Smooth muscle cell (in vitro differentiated cells): ENCODE measurements at regions not wholly inside any gene's neighbourhood (a gene's known extent, or its start where the extent isn't known, plus 50 kb on each side); places are given as distances from the start of the nearest gene placed in this dataset.

Experiments used
- DNase-seq: peaks from one replicate; lab custom pipeline; 2025; ENCODE audit not compliant: unreplicated experiment; lab: John Stamatoyannopoulos, UW
- H2AFZ ChIP-seq: fragments of 200-600 bp; sonication (generic); 2 replicates; pipeline ENCODE4 v1.6.0; 2016; ENCODE audit warnings: antibody characterized with exemption, low read depth, mild to moderate bottlenecking
- H3F3A ChIP-seq: fragments of 200-600 bp; sonication (generic); 2 replicates; pipeline ENCODE4 v1.6.0; 2017; ENCODE audit warnings: antibody characterized with exemption, low read depth
- H3K27ac ChIP-seq: fragments of 200-600 bp; sonication (generic); 2 replicates; pipeline ENCODE4 v1.5.1; 2016; ENCODE audit warnings: low read depth, mild to moderate bottlenecking
- H3K27me3 ChIP-seq: fragments of 200-600 bp; sonication (generic); 2 replicates; pipeline ENCODE4 v1.6.1; 2016; ENCODE audit warnings: low read depth, mild to moderate bottlenecking
- H3K36me3 ChIP-seq: fragments of 200-600 bp; sonication (generic); 2 replicates; pipeline ENCODE4 v1.5.1; 2016; ENCODE audit warnings: low read depth
- H3K4me1 ChIP-seq: fragments of 200-600 bp; sonication (generic); 2 replicates; pipeline ENCODE4 v1.5.1; 2016; ENCODE audit warnings: low read depth
- H3K4me2 ChIP-seq: fragments of 200-600 bp; sonication (generic); 2 replicates; pipeline ENCODE4 v1.6.0; 2016; ENCODE audit warnings: mild to moderate bottlenecking
- H3K4me3 ChIP-seq: fragments of 200-600 bp; sonication (generic); 2 replicates; pipeline ENCODE4 v1.5.1; 2016; ENCODE audit warnings: mild to moderate bottlenecking
- H3K79me2 ChIP-seq: fragments of 200-600 bp; sonication (generic); 2 replicates; pipeline ENCODE4 v1.6.0; 2016; ENCODE audit warnings: low read depth, mild to moderate bottlenecking
- H3K9ac ChIP-seq: fragments of 200-600 bp; sonication (generic); 2 replicates; pipeline ENCODE4 v1.6.0; 2016; ENCODE audit warnings: low read depth
- H3K9me3 ChIP-seq: fragments of 200-600 bp; sonication (generic); replicated peaks from 2 replicates; pipeline ENCODE4 v1.5.1; 2016; ENCODE audit warnings: low read depth
- H4K20me1 ChIP-seq: fragments of 200-600 bp; sonication (generic); 2 replicates; pipeline ENCODE4 v1.6.0; 2016; ENCODE audit warnings: low read depth
- WGBS: methylation state at CpG from one replicate; pipeline ENCODE4 v1.1.7; 2016; ENCODE audit warnings: low lambda C conversion rate; 5-methylcytosine and 5-hydroxymethylcytosine counted together
- TF ChIP-seq, protein P1 (sequence below): fragments of 200-600 bp; sonication (generic); IDR thresholded peaks from 2 replicates; pipeline ENCODE4 v1.5.1; 2017; ENCODE audit warnings: borderline replicate concordance, mild to moderate bottlenecking, antibody characterized with exemption; ENCODE audit not compliant: insufficient read depth, poor library complexity, severe bottlenecking

DNA sequence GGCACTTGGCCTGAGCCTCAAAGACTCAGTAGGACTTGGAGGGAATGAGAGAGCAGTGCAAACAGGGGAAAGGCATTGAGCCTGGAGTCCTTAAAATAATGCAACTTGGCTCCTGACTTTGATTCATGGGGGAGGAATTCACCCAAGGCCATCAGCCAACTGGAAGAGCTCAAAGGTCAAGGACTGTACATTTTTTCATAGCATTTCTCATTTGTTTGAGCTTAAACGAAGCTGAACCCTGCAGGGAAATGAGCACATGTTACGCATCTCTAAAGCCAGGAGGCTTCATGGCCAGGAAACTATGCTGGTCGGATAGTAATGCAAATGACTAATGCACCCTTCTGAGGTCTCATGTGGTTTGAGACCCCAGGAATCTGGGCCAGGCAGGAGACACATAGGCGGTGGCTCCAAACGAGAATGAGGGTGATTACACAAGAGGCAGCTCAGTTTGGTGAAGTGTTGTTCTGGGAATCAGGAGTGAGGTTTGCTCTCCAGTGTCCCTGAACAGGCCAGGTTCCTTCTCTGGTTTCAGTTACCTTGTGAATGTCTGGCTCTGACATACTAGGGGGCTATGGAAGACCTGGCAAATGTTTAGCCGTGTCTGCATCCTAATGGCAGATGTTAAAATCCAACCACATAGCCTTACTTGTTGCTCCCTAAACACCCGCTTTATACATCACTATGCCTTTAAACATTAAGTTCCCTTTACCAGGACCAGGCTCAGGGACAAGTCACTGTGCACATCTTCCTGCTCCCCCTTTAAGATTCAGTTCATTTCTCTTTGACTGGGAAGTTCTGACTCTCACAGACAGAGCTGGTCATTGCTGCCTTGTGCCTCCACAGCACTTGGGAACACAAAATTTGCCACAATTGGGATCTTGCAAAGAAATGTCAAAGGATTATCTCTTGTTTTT lies 503.9 kb upstream of the USP24 start:
- Histone ChIP-seq H3K27me3 (no peaks in the 10 kb centered on the region), H3F3A (peaks cover 42% of the 10 kb centered on the region), H3K36me3 (no peaks in the 10 kb centered on the region), H3K9ac (peak overlapping the region; percentile 49), H3K4me1 (peaks cover 34% of the 10 kb centered on the region), H2AFZ (no peak overlapping the region), H3K27ac (peak overlapping the region; percentile 90), H4K20me1 (no peaks in the 10 kb centered on the region), H3K4me3 (no peak overlapping the region), H3K9me3 (no peaks in the 10 kb centered on the region), H3K4me2 (peak overlapping the region; percentile 61), H3K79me2 (no peaks in the 10 kb centered on the region)
- no peak for DNase-seq
- TF ChIP-seq, protein P1, sequence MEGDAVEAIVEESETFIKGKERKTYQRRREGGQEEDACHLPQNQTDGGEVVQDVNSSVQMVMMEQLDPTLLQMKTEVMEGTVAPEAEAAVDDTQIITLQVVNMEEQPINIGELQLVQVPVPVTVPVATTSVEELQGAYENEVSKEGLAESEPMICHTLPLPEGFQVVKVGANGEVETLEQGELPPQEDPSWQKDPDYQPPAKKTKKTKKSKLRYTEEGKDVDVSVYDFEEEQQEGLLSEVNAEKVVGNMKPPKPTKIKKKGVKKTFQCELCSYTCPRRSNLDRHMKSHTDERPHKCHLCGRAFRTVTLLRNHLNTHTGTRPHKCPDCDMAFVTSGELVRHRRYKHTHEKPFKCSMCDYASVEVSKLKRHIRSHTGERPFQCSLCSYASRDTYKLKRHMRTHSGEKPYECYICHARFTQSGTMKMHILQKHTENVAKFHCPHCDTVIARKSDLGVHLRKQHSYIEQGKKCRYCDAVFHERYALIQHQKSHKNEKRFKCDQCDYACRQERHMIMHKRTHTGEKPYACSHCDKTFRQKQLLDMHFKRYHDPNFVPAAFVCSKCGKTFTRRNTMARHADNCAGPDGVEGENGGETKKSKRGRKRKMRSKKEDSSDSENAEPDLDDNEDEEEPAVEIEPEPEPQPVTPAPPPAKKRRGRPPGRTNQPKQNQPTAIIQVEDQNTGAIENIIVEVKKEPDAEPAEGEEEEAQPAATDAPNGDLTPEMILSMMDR = no peak
- WGBS = 13% methylated on average over 7 of the region's 7 CpGs

DNA sequence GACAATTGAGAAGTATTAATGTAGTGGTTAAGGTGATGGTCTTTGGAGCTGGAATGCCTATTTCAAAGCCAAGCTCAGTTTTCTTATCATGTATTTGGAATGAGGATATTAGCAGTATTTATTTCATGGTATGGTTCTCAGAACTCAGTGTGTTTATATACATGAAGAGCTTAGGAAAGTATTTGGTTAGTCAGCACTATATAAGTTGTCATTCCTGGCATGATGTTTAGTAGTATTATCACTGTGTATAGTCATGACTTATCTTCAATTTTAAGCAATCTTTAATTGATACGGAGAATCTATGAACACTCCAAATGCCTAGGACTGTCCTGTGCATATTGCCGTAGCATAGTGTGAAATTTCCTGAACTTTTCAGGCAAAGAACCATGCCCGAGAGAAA lies 501.9 kb upstream of the USP24 start:
- Histone ChIP-seq H3K79me2 (no peaks in the 10 kb centered on the region), H3K36me3 (no peaks in the 10 kb centered on the region), H3K4me2 (peak overlapping the region; percentile 61), H2AFZ (no peak overlapping the region), H3F3A (peaks cover 45% of the 10 kb centered on the region), H4K20me1 (no peaks in the 10 kb centered on the region), H3K4me1 (peaks cover 34% of the 10 kb centered on the region), H3K27me3 (no peaks in the 10 kb centered on the region), H3K9me3 (no peaks in the 10 kb centered on the region), H3K27ac (peak overlapping the region; percentile 90), H3K4me3 (no peak overlapping the region), H3K9ac (peak overlapping the region; percentile 6)
- WGBS = 28% methylated on average over 3 of the region's 3 CpGs
- no peak for DNase-seq
- TF ChIP-seq, protein P1 = no peak

DNA sequence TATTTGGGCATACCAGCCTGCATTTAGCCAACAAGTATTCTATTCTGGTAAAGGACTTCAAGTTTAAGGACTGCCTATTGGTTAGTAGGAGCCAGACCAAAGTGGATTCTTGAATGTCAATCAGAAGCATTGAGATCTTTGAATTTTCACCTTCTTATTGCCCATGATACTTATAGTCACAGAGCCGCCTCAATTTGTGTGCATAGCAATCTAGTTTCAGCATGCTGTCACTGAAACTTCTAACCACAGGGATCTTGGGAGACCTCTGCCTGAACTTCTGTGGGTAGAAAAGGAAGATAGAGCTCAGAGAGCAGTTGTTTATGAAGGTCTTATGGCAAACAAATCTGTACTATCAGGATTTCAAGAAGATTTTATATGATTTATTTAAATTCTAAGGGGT lies 501.4 kb upstream of the USP24 start:
- 3% methylated on average over 1 of the region's 1 CpG for WGBS
- H3K9me3 ChIP-seq = no peaks in the 10 kb centered on the region
- H4K20me1 ChIP-seq = no peaks in the 10 kb centered on the region
- peak overlapping the region; percentile 61 for H3K4me2 ChIP-seq
- DNase-seq = no peak
- H3F3A ChIP-seq = peaks cover 47% of the 10 kb centered on the region
- no peak overlapping the region for H2AFZ ChIP-seq
- H3K4me3 ChIP-seq = no peak overlapping the region
- peak overlapping the region; percentile 90 for H3K27ac ChIP-seq
- no peaks in the 10 kb centered on the region for H3K27me3 ChIP-seq
- H3K9ac ChIP-seq = peak overlapping the region; percentile 6
- H3K36me3 ChIP-seq = no peaks in the 10 kb centered on the region
- peaks cover 34% of the 10 kb centered on the region for H3K4me1 ChIP-seq
- TF ChIP-seq, protein P1 = no peak
- H3K79me2 ChIP-seq = no peaks in the 10 kb centered on the region
